Cardiac fibroblast (primary cell): ENCODE measurements at regions not wholly inside any gene's neighbourhood (a gene's known extent, or its start where the extent isn't known, plus 50 kb on each side); places are given as distances from the start of the nearest gene placed in this dataset.

Source experiments
- DNase-seq, 2 donors: peaks; one replicate each; pipeline versions ENCODE4 v3.0.0 to v3.0.0-alpha.2; 2010; ENCODE audit warnings: low read depth in 2 of 2
- H3K4me3 ChIP-seq, 2 donors: replicated peaks in 1 of 2; 1 replicate in 1 of 2; 2 replicates in 1 of 2; pipeline ENCODE4 v1.5.1; 2011; ENCODE audit warnings: low read depth in 2 of 2, low read length in 2 of 2, mild to moderate bottlenecking in 2 of 2, moderate library complexity in 1 of 2
- CTCF ChIP-seq: IDR thresholded peaks from one replicate; pipeline ENCODE4 v1.5.1; 2011; ENCODE audit warnings: low read depth, mild to moderate bottlenecking, low read length, inconsistent platforms

- TF ChIP-seq CTCF = no peak
- H3K4me3 ChIP-seq = no peak overlapping the region
- peak; percentile 10 to 26 for DNase-seq
Observed at GRCh38 chr1:191343816-191344215, 814.4 kb upstream of the RGS18 start.

GRCh38 chr1:191346381-191346780 is 811.9 kb upstream of the RGS18 start:
- no peak overlapping the region for H3K4me3 ChIP-seq
- TF ChIP-seq CTCF = no peak

GRCh38 chr1:191348328-191348727 is 809.9 kb upstream of the RGS18 start:
- DNase-seq = no peak
- H3K4me3 ChIP-seq = no peak overlapping the region
- no peak for TF ChIP-seq CTCF

More at GRCh38 chr1:191346381-191346780, 811.9 kb upstream of the RGS18 start:
- DNase-seq = no peak

GRCh38 chr1:191350938-191351337 is 807.3 kb upstream of the RGS18 start:
- TF ChIP-seq CTCF = no peak
- no peak overlapping the region for H3K4me3 ChIP-seq
- DNase-seq = no peak

GRCh38 chr1:191358724-191359123 is 799.5 kb upstream of the RGS18 start:
- no peak for TF ChIP-seq CTCF
- no peak for DNase-seq
- no peak overlapping the region for H3K4me3 ChIP-seq

- no peak for TF ChIP-seq CTCF
- no peak for DNase-seq
- no peak overlapping the region for H3K4me3 ChIP-seq
Observed at GRCh38 chr1:191366686-191367085, 791.6 kb upstream of the RGS18 start.

- TF ChIP-seq CTCF = no peak
- no peak for DNase-seq
Observed at GRCh38 chr1:191368891-191369654, 789.2 kb upstream of the RGS18 start.

More at GRCh38 chr1:191368891-191369654, 789.2 kb upstream of the RGS18 start:
- H3K4me3 ChIP-seq = no peak overlapping the region
